CD14-positive monocyte (primary cell): ENCODE measurements at regions not wholly inside any gene's neighbourhood (a gene's known extent, or its start where the extent isn't known, plus 50 kb on each side); places are given as distances from the start of the nearest gene placed in this dataset.

Experiments used
- DNase-seq, 3 donors: peaks; one replicate each; pipeline ENCODE4 v3.0.0-alpha.2; 2011 to 2022
- H2AFZ ChIP-seq: 2 replicates; pipeline ENCODE4 v1.6.0; 2012; ENCODE audit warnings: mild to moderate bottlenecking, low read depth, low read length, inconsistent platforms; ENCODE audit not compliant: insufficient read depth, poor library complexity, severe bottlenecking
- H3K27ac ChIP-seq, 2 donors: 1 replicate in 1 of 2; 2 replicates in 1 of 2; pipeline ENCODE4 v1.5.1; 2012 to 2013; ENCODE audit warnings: low read length in 2 of 2, control low read depth in 1 of 2, inconsistent platforms in 1 of 2, low read depth in 1 of 2, mild to moderate bottlenecking in 1 of 2
- H3K27me3 ChIP-seq, 2 donors: one replicate each; pipeline versions ENCODE4 v1.6.0 to v1.6.1; 2011 to 2013; ENCODE audit warnings: low read length in 2 of 2; ENCODE audit not compliant: control insufficient read depth in 2 of 2, insufficient read depth in 2 of 2
- H3K36me3 ChIP-seq, 2 donors: replicated peaks in 1 of 2; 1 replicate in 1 of 2; 2 replicates in 1 of 2; pipeline versions ENCODE4 v1.5.1 to v1.6.1; 2012 to 2013; ENCODE audit warnings: low read length in 2 of 2, control low read depth in 1 of 2, inconsistent platforms in 1 of 2, mild to moderate bottlenecking in 1 of 2; ENCODE audit not compliant: insufficient read depth in 2 of 2, control insufficient read depth in 1 of 2
- H3K4me1 ChIP-seq, 2 donors: 1 replicate in 1 of 2; 2 replicates in 1 of 2; pipeline versions ENCODE4 v1.5.1 to v1.6.1; 2012 to 2013; ENCODE audit warnings: low read length in 2 of 2, control low read depth in 1 of 2, inconsistent platforms in 1 of 2, mild to moderate bottlenecking in 1 of 2, moderate library complexity in 1 of 2; ENCODE audit not compliant: insufficient read depth in 2 of 2, control insufficient read depth in 1 of 2
- H3K4me2 ChIP-seq: replicated peaks from 2 replicates; pipeline ENCODE3; 2012; ENCODE audit warnings: low read length, moderate library complexity, mild to moderate bottlenecking; ENCODE audit not compliant: poor library complexity, severe bottlenecking; ENCODE audit errors: extremely low read depth
- H3K4me3 ChIP-seq, 3 experiments: fragments of 200-600 bp in 1 of 3; sonication (generic) in 1 of 3; replicated peaks in 1 of 3; 1 replicate in 2 of 3; 2 replicates in 1 of 3; pipeline ENCODE4 v1.5.1; 2011 to 2013; ENCODE audit warnings: low read length in 3 of 3, mild to moderate bottlenecking in 3 of 3, control low read depth in 2 of 3, low read depth in 2 of 3, inconsistent platforms in 1 of 3, moderate library complexity in 1 of 3
- H3K79me2 ChIP-seq: 2 replicates; pipeline ENCODE4 v1.6.0; 2012; ENCODE audit warnings: mild to moderate bottlenecking, control low read depth, inconsistent platforms, low read length, moderate library complexity; ENCODE audit not compliant: insufficient read depth
- H3K9ac ChIP-seq: 2 replicates; pipeline ENCODE4 v1.6.0; 2017; ENCODE audit warnings: low read length, mild to moderate bottlenecking; ENCODE audit not compliant: insufficient read depth, poor library complexity, severe bottlenecking
- H3K9me3 ChIP-seq, 2 donors: replicated peaks in 1 of 2; 1 replicate in 1 of 2; 2 replicates in 1 of 2; pipeline versions ENCODE4 v1.5.1 to v1.6.1; 2012 to 2013; ENCODE audit warnings: low read length in 2 of 2, control low read depth in 1 of 2; ENCODE audit not compliant: control insufficient read depth in 1 of 2, insufficient read depth in 1 of 2
- H4K20me1 ChIP-seq: 2 replicates; pipeline ENCODE4 v1.6.0; 2012; ENCODE audit warnings: mild to moderate bottlenecking, low read length, control low read depth, moderate library complexity; ENCODE audit not compliant: insufficient read depth
- H3K27ac Mint-ChIP-seq, 7 donors: one replicate each; pipeline ENCODE4 v1.8.0; 2020; ENCODE audit warnings: mild to moderate bottlenecking in 7 of 7, mixed read lengths in 7 of 7, moderate library complexity in 6 of 7, inconsistent platforms in 2 of 7
- H3K27me3 Mint-ChIP-seq, 3 donors: one replicate each; pipeline ENCODE4 v1.8.0; 2021 to 2022; ENCODE audit warnings: low read depth in 3 of 3, mild to moderate bottlenecking in 3 of 3, mixed read lengths in 3 of 3, moderate library complexity in 3 of 3, inconsistent platforms in 1 of 3
- H3K36me3 Mint-ChIP-seq, 2 donors: one replicate each; pipeline ENCODE4 v1.8.0; 2020; ENCODE audit warnings: mixed read lengths in 2 of 2, inconsistent platforms in 1 of 2, mild to moderate bottlenecking in 1 of 2
- H3K4me1 Mint-ChIP-seq: one replicate; pipeline ENCODE4 v1.8.0; 2020; ENCODE audit warnings: mild to moderate bottlenecking, mixed read lengths
- H3K4me3 Mint-ChIP-seq, 2 donors: one replicate each; pipeline ENCODE4 v1.8.0; 2020; ENCODE audit warnings: mild to moderate bottlenecking in 2 of 2, mixed read lengths in 2 of 2, moderate library complexity in 1 of 2
- H3K9me3 Mint-ChIP-seq, 7 donors: one replicate each; pipeline ENCODE4 v1.8.0; 2020 to 2022; ENCODE audit warnings: mixed read lengths in 7 of 7, mild to moderate bottlenecking in 6 of 7, moderate library complexity in 6 of 7, inconsistent platforms in 2 of 7
- CTCF ChIP-seq: fragments of 200-600 bp; IDR thresholded peaks from one replicate; pipeline ENCODE4 v1.8.0; 2022; ENCODE audit warnings: antibody characterized with exemption, mild to moderate bottlenecking
- WGBS: methylation state at CpG from one replicate; pipeline ENCODE4 v1.1.5; 2013; ENCODE audit warnings: missing lambda C conversion rate; ENCODE audit not compliant: insufficient coverage; 5-methylcytosine and 5-hydroxymethylcytosine counted together
- intact Hi-C, 2 donors: fragments of 100-400 bp; cut with micrococcal nuclease; formaldehyde crosslinking; loops; one replicate each; pipeline versions ENCODE4 v1.15.0 to v1.15.1; 2023

DNA sequence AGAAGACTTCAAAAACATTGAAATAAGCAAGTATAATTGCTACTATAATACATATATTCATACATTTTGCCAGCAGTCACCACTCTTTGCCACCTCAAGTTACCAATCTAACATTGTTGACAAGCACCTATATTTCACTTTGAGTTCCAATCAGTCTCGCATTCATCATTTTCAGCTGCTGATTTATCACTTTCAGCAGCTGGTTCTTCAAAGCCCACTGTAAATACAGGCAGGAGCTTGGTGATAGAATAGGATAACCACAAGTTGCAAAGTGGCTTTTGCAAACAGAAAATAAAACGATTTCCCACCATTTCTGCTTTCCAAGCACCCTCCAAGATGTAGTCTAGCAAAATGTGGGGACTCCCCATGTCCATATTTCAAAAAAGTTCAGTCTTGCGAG is 114.2 kb upstream of the ITGA1 start:
- Histone ChIP-seq H3K4me2 (no peak overlapping the region), H2AFZ (no peak overlapping the region), H3K27ac (no peak overlapping the region), H3K4me3 (no peak overlapping the region), H3K9me3 (no peaks in the 10 kb centered on the region), H3K9ac (no peak overlapping the region), H3K79me2 (no peaks in the 10 kb centered on the region), H4K20me1 (no peaks in the 10 kb centered on the region), H3K4me1 (no peaks in the 10 kb centered on the region), H3K36me3 (no peaks in the 10 kb centered on the region), H3K27me3 (no peaks in the 10 kb centered on the region)
- no peaks in the 10 kb centered on the region for H3K4me1 Mint-ChIP-seq
- intact Hi-C loops = no loop called here
- H3K4me3 Mint-ChIP-seq = no peak overlapping the region
- H3K36me3 Mint-ChIP-seq = no peaks in the 10 kb centered on the region
- peaks cover 0 to 2% (median 2%) of the 10 kb centered on the region in 3 donors for H3K27me3 Mint-ChIP-seq
- no peak for TF ChIP-seq CTCF
- no peak for DNase-seq
- H3K9me3 Mint-ChIP-seq = peaks cover 0 to 2% (median 0%) of the 10 kb centered on the region in 7 donors
- no peak overlapping the region for H3K27ac Mint-ChIP-seq
- no CpG with 5 or more reads among the region's 3 CpGs for WGBS

DNA sequence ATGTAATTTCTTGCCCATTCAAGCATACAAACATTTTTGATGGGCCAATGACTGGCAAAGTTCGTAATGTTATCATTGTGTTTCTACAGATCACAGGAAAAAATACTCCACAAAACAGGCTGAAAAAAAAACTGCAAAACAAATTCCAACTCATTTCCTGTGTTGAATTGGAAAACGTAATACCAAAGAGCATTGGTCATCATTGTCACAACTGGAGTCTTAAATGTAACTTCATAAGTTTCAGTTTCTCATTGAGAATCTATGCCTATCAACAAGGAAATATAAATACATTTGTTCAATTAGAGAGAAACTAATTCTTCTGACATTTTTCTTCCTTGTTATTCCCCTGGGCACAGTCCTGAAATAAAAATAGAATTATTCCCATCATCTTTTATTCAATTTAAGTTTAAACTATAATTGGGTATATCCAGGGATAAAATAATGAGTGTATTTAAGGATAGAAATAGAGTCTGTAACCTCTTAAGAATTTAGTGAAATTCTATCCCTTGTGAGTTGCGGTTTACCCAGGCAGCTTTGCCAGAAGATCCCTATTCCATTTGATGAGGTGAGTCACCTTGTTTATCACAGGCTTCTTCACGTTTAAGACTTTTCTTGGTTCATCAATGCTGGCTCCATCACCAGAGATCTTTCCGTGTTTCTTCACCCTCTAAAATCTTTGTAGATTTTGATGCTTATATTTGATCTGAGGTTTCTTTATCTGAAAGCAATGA is 112.7 kb upstream of the ITGA1 start:
- intact Hi-C loops = no loop called here
- H3K27ac Mint-ChIP-seq = no peak overlapping the region
- Histone ChIP-seq H3K4me1 (no peaks in the 10 kb centered on the region), H3K9ac (no peak overlapping the region), H3K9me3 (no peaks in the 10 kb centered on the region), H3K27ac (no peak overlapping the region), H3K4me2 (no peak overlapping the region), H3K79me2 (no peaks in the 10 kb centered on the region), H4K20me1 (no peaks in the 10 kb centered on the region), H3K27me3 (no peaks in the 10 kb centered on the region), H3K4me3 (no peak overlapping the region), H2AFZ (no peak overlapping the region), H3K36me3 (no peaks in the 10 kb centered on the region)
- WGBS = no CpG with 5 or more reads among the region's 5 CpGs
- DNase-seq = no peak
- H3K36me3 Mint-ChIP-seq = no peaks in the 10 kb centered on the region
- peaks cover 0 to 6% (median 2%) of the 10 kb centered on the region in 7 donors for H3K9me3 Mint-ChIP-seq
- TF ChIP-seq CTCF = no peak
- peaks cover 0 to 2% (median 0%) of the 10 kb centered on the region in 3 donors for H3K27me3 Mint-ChIP-seq
- H3K4me3 Mint-ChIP-seq = no peak overlapping the region
- no peaks in the 10 kb centered on the region for H3K4me1 Mint-ChIP-seq
